CD14-positive monocyte (primary cell): ENCODE measurements at regions not wholly inside any gene's neighbourhood (a gene's known extent, or its start where the extent isn't known, plus 50 kb on each side); places are given as distances from the start of the nearest gene placed in this dataset.
"Not testable (repeated sequence)": the region's sequence is repeated elsewhere in the genome, so short reads cannot be mapped to it uniquely, and the experiment has no call there.

ENCODE experiments used
- DNase-seq, 3 donors: peaks; one replicate each; pipeline ENCODE4 v3.0.0-alpha.2; 2011 to 2022
- H2AFZ ChIP-seq: 2 replicates; pipeline ENCODE4 v1.6.0; 2012; ENCODE audit warnings: mild to moderate bottlenecking, low read depth, low read length, inconsistent platforms; ENCODE audit not compliant: insufficient read depth, poor library complexity, severe bottlenecking
- H3K27ac ChIP-seq, 2 donors: 1 replicate in 1 of 2; 2 replicates in 1 of 2; pipeline ENCODE4 v1.5.1; 2012 to 2013; ENCODE audit warnings: low read length in 2 of 2, control low read depth in 1 of 2, inconsistent platforms in 1 of 2, low read depth in 1 of 2, mild to moderate bottlenecking in 1 of 2
- H3K27me3 ChIP-seq, 2 donors: one replicate each; pipeline versions ENCODE4 v1.6.0 to v1.6.1; 2011 to 2013; ENCODE audit warnings: low read length in 2 of 2; ENCODE audit not compliant: control insufficient read depth in 2 of 2, insufficient read depth in 2 of 2
- H3K36me3 ChIP-seq, 2 donors: replicated peaks in 1 of 2; 1 replicate in 1 of 2; 2 replicates in 1 of 2; pipeline versions ENCODE4 v1.5.1 to v1.6.1; 2012 to 2013; ENCODE audit warnings: low read length in 2 of 2, control low read depth in 1 of 2, inconsistent platforms in 1 of 2, mild to moderate bottlenecking in 1 of 2; ENCODE audit not compliant: insufficient read depth in 2 of 2, control insufficient read depth in 1 of 2
- H3K4me1 ChIP-seq, 2 donors: 1 replicate in 1 of 2; 2 replicates in 1 of 2; pipeline versions ENCODE4 v1.5.1 to v1.6.1; 2012 to 2013; ENCODE audit warnings: low read length in 2 of 2, control low read depth in 1 of 2, inconsistent platforms in 1 of 2, mild to moderate bottlenecking in 1 of 2, moderate library complexity in 1 of 2; ENCODE audit not compliant: insufficient read depth in 2 of 2, control insufficient read depth in 1 of 2
- H3K4me2 ChIP-seq: replicated peaks from 2 replicates; pipeline ENCODE3; 2012; ENCODE audit warnings: low read length, moderate library complexity, mild to moderate bottlenecking; ENCODE audit not compliant: poor library complexity, severe bottlenecking; ENCODE audit errors: extremely low read depth
- H3K4me3 ChIP-seq, 3 experiments: fragments of 200-600 bp in 1 of 3; sonication (generic) in 1 of 3; replicated peaks in 1 of 3; 1 replicate in 2 of 3; 2 replicates in 1 of 3; pipeline ENCODE4 v1.5.1; 2011 to 2013; ENCODE audit warnings: low read length in 3 of 3, mild to moderate bottlenecking in 3 of 3, control low read depth in 2 of 3, low read depth in 2 of 3, inconsistent platforms in 1 of 3, moderate library complexity in 1 of 3
- H3K79me2 ChIP-seq: 2 replicates; pipeline ENCODE4 v1.6.0; 2012; ENCODE audit warnings: mild to moderate bottlenecking, control low read depth, inconsistent platforms, low read length, moderate library complexity; ENCODE audit not compliant: insufficient read depth
- H3K9ac ChIP-seq: 2 replicates; pipeline ENCODE4 v1.6.0; 2017; ENCODE audit warnings: low read length, mild to moderate bottlenecking; ENCODE audit not compliant: insufficient read depth, poor library complexity, severe bottlenecking
- H3K9me3 ChIP-seq, 2 donors: replicated peaks in 1 of 2; 1 replicate in 1 of 2; 2 replicates in 1 of 2; pipeline versions ENCODE4 v1.5.1 to v1.6.1; 2012 to 2013; ENCODE audit warnings: low read length in 2 of 2, control low read depth in 1 of 2; ENCODE audit not compliant: control insufficient read depth in 1 of 2, insufficient read depth in 1 of 2
- H4K20me1 ChIP-seq: 2 replicates; pipeline ENCODE4 v1.6.0; 2012; ENCODE audit warnings: mild to moderate bottlenecking, low read length, control low read depth, moderate library complexity; ENCODE audit not compliant: insufficient read depth
- H3K27ac Mint-ChIP-seq, 7 donors: one replicate each; pipeline ENCODE4 v1.8.0; 2020; ENCODE audit warnings: mild to moderate bottlenecking in 7 of 7, mixed read lengths in 7 of 7, moderate library complexity in 6 of 7, inconsistent platforms in 2 of 7
- H3K27me3 Mint-ChIP-seq, 3 donors: one replicate each; pipeline ENCODE4 v1.8.0; 2021 to 2022; ENCODE audit warnings: low read depth in 3 of 3, mild to moderate bottlenecking in 3 of 3, mixed read lengths in 3 of 3, moderate library complexity in 3 of 3, inconsistent platforms in 1 of 3
- H3K36me3 Mint-ChIP-seq, 2 donors: one replicate each; pipeline ENCODE4 v1.8.0; 2020; ENCODE audit warnings: mixed read lengths in 2 of 2, inconsistent platforms in 1 of 2, mild to moderate bottlenecking in 1 of 2
- H3K4me1 Mint-ChIP-seq: one replicate; pipeline ENCODE4 v1.8.0; 2020; ENCODE audit warnings: mild to moderate bottlenecking, mixed read lengths
- H3K4me3 Mint-ChIP-seq, 2 donors: one replicate each; pipeline ENCODE4 v1.8.0; 2020; ENCODE audit warnings: mild to moderate bottlenecking in 2 of 2, mixed read lengths in 2 of 2, moderate library complexity in 1 of 2
- H3K9me3 Mint-ChIP-seq, 7 donors: one replicate each; pipeline ENCODE4 v1.8.0; 2020 to 2022; ENCODE audit warnings: mixed read lengths in 7 of 7, mild to moderate bottlenecking in 6 of 7, moderate library complexity in 6 of 7, inconsistent platforms in 2 of 7
- CTCF ChIP-seq: fragments of 200-600 bp; IDR thresholded peaks from one replicate; pipeline ENCODE4 v1.8.0; 2022; ENCODE audit warnings: antibody characterized with exemption, mild to moderate bottlenecking
- WGBS: methylation state at CpG from one replicate; pipeline ENCODE4 v1.1.5; 2013; ENCODE audit warnings: missing lambda C conversion rate; ENCODE audit not compliant: insufficient coverage; 5-methylcytosine and 5-hydroxymethylcytosine counted together
- intact Hi-C, 2 donors: fragments of 100-400 bp; cut with micrococcal nuclease; formaldehyde crosslinking; loops; one replicate each; pipeline versions ENCODE4 v1.15.0 to v1.15.1; 2023

GRCh38 chr2:16416651-16417050, 249.0 kb downstream of the CYRIA start:
- Histone ChIP-seq H3K4me3 (no peak overlapping the region), H2AFZ (no peak overlapping the region), H3K9me3 (no peaks in the 10 kb centered on the region), H3K79me2 (no peaks in the 10 kb centered on the region), H3K27ac (no peak overlapping the region), H3K9ac (no peak overlapping the region), H4K20me1 (no peaks in the 10 kb centered on the region), H3K36me3 (no peaks in the 10 kb centered on the region), H3K4me2 (no peak overlapping the region), H3K4me1 (no peaks in the 10 kb centered on the region), H3K27me3 (no peaks in the 10 kb centered on the region)
- 73% methylated on average over 2 of the region's 3 CpGs for WGBS
- Mint-ChIP-seq H3K27ac (no peak overlapping the region), H3K4me1 (no peaks in the 10 kb centered on the region), H3K4me3 (no peak overlapping the region), H3K27me3 (peaks cover 0 to 2% (median 0%) of the 10 kb centered on the region in 3 donors), H3K36me3 (no peaks in the 10 kb centered on the region), H3K9me3 (peaks cover 0 to 4% (median 2%) of the 10 kb centered on the region in 7 donors)
- intact Hi-C loops, result no loop called here
- TF ChIP-seq CTCF, result no peak
- DNase-seq, result no peak

- H2AFZ ChIP-seq, H3K4me3 Mint-ChIP-seq, H3K9me3 ChIP-seq, H3K4me2 ChIP-seq, H3K27me3 ChIP-seq, H4K20me1 ChIP-seq, H3K9me3 Mint-ChIP-seq, H3K4me1 ChIP-seq, H3K36me3 Mint-ChIP-seq, H3K36me3 ChIP-seq, H3K4me3 ChIP-seq, H3K27ac ChIP-seq, DNase-seq, H3K79me2 ChIP-seq, H3K9ac ChIP-seq, H3K4me1 Mint-ChIP-seq, H3K27me3 Mint-ChIP-seq, intact Hi-C loops, H3K27ac Mint-ChIP-seq: not testable (repeated sequence)
- 100% methylated on average over 1 of the region's 6 CpGs for WGBS
Measured at GRCh38 chr2:16415861-16416260, 249.8 kb downstream of the CYRIA start.
